ENCODE measurements at regions not wholly inside any gene's neighbourhood (a gene's known extent, or its start where the extent isn't known, plus 50 kb on each side); places are given as distances from the start of the nearest gene placed in this dataset.

DNA sequence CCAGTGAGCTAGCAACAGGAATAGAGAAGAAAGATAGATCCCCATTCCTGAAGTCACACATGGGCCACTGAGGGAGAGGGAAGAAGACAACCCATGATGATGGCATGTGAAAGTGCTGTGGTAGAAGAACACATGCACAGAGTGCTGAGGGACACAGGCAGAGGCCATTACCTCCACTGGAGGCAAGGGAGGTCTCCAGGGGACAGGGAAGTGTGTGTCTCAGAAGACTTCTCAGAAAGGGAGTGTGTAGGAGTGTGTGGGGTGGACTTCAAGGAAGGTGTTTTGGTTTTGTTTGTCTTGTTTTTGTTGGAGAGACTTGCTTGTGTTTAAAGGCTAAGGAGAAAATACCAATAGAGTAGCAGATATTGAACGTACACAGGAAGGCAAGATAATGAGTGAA, 77.0 kb upstream of the SMARCA2 start:
- no peak for DNase-seq

DNA sequence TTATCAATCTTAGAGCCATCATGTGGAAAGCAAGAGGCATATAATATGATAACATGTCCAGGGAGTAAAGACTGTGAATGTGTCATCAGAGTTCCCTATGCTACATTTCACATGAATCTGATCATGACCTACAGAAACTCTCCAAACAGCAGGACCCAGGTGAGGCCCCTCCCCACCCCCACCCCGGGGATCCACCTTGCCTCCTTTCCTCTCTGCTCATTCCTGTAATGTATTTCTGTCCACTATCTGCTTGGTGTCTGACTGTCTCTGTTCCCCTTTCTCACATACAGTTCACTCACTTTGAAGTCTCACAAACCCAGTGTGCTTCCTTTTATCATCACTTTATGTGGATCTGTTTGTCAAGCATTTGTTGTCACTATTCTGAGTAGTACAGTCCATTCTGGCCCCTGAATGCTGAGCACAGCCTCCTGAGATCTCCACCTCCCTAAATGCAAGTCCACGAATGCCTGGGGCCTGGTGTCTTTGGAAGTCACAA, 76.4 kb upstream of the SMARCA2 start:
- no peak for DNase-seq

DNA sequence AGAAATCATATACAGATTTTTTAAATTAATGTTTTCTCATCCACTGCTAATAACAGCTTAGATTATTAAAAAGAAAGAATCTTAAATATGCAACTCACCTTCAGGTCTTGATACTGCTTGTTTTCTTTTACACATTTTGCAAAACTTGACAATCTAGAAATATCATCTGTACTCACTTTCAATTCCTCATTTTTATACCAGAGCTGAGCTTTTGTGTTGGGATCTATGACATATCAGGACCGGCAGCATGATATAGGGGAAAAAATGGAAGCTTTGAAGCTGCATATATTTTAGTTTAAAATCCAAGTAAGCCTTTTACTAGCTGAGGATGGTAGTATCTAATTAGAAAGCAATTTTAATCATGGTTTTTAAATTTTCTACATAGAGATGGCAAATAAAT, 75.7 kb upstream of the SMARCA2 start:
- DNase-seq, result no peak

DNA sequence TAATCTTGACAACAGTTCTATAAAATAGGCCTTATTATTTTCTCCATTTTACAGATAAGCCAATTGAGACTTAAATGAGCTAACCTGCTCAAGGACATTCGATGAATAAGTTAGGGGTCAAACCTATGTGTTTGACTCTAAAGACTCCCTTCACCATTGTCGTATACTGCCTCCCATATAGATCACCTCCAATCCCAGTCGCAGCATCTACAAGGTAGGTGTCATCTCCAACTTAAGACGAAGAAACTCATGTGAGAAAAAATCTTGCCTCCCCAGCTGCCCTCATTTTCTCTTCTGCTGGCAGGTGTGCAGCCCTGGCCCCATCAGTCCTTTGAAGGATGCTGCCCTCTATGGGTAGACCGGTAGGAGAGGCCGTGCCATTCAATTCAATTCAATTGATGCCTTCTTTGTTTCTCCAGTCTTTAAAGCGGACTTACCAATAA, 75.2 kb upstream of the SMARCA2 start:
- DNase-seq, result peak in 3 of 5 experiments; percentile 5 to 60 (median 8)

DNA sequence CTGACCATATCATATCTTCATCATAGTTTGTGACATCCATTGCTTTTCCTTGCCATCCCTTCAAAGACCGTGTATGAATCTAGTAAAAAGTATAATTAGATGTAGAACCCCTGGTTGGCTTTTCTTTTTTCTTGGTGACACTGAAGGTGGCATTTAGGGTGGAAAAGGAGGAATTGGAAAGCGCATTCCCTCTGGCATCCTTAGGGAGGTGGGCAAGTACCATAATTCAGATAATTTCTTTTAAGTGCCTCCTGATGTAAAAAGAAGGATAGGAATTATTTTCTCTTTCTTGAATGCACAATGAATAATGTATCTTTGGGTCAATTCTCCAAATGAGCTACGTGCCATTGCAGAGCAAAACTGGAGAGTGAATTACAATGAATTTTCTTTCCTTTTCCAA, 73.2 kb upstream of the SMARCA2 start:
- DNase-seq, result no peak

DNA sequence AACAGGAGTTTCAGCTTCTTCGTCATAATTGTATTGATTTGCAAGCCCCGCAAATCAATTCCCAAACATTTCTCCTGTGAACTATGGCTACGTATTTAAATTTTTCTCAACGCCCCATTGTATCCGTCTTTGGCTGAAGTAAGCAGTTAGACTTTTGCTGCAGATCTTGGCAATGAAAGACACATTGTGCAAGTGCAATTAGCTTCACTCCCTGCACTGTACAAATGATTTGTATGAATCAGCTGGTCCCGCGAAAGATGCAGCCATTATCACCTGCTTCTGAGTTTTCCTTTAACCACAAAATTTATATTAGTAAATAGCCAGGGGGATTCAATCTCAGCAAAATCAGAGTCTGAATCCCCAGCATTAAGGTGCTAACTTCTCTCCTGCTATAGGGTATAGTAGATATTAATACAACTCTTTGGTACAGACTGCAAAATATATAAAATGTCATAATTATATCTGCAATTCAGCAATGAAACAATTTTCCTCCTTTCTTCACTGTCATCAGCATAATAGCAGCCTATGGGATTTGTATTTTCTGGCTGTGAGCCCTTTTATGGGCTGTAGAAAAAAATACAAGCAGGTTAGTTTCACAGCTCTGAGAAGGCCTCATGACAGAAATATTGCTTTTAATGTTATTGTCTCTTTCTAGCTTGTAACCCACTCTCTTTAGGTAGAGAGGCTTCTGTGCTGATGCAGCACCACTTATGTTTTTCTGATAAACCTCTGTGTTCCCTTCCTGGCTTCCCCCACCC, 68.4 kb upstream of the SMARCA2 start:
- DNase-seq, result no peak

DNA sequence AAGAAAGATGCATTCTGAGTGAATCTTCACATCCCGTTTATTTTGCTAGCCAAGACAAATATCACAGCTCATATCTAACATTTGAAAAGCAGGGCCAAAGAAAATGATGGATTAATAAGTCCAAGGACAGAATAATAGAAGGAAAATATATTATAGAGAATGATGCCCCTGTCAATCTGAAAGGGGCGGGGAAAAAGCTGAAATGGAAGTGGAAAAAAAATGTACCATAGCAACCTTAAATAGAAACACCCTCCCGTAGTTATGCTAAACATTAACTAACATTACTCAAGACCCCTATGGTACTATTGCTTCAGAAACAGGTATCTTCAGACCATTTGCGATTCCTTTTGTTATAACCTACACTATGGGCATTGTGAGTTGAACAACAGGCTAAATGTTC, 67.7 kb upstream of the SMARCA2 start:
- no peak for DNase-seq

DNA sequence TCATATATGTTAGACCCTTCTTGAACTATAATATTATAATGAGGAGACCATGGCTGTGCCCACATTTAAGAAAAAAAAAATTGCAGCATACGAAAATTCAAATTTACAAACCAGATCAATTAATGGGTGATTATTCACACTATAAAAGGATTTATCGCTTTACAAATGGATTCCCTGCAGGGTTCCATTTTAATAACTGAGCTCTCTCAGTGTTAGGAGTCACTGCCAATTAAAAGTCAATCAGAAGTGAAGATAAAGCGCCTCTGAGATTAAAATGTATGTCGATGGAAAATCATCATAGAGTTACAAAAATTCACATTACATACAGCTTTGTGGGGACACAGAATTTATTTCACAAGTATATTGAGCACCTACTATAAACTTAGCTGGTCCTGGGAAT, 66.6 kb upstream of the SMARCA2 start:
- no peak for DNase-seq

DNA sequence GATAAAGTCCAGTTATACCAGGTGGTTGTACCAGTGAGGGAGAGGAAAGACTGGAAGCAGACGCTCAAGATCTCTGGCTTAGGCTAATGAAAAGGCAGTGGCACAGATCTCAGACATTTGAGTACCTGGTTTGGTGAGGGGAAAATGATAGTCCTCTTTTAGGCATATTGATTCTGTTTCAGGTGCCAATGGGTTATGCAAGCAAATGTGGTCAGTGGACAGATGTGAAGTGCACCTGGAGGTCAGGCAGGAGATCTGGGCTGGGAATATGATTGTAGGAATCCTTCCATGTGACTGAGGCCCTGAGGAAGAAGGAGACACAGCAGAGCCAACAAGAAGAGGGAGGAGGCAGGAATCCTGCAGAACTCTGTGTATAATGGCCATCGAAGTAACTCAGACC, 63.7 kb upstream of the SMARCA2 start:
- DNase-seq, result no peak

DNA sequence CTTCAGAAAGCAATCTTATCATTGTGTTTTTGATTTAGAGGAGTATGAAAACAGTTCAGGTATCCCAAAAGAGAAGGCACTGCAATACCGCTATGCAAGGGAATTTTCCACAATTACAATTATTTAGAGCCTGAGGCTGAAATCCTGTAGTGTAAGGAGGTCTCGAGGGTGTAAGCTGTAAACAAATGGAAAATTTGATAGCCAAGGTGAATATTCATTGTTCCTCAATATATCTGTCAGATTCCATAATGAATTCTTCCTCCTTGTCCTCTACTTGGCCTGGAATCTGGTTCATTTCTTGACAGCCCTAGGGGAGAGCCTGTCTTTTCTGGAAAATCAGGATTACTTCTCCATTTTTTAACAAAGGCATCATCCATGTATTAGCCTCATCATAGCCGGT, 63.1 kb upstream of the SMARCA2 start:
- no peak for DNase-seq

DNA sequence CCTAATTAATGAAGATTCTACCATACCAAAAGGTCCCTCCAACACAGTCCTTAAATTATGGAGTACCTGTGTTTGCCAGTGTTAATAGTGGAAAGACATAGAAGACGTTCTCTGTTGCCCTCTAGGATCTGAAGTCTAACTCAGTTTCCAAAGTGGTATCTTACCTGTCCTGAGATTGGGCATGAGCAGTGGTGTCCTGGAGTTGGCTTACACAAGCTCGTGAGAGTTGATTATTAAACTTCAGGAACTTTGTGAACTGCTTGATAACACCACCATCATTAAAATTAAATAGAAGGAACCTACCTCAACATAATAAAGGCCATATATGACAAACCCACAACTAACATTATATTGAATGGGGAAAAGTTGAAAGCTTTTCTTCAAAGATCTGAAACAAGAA, 60.9 kb upstream of the SMARCA2 start:
- no peak for DNase-seq

DNA sequence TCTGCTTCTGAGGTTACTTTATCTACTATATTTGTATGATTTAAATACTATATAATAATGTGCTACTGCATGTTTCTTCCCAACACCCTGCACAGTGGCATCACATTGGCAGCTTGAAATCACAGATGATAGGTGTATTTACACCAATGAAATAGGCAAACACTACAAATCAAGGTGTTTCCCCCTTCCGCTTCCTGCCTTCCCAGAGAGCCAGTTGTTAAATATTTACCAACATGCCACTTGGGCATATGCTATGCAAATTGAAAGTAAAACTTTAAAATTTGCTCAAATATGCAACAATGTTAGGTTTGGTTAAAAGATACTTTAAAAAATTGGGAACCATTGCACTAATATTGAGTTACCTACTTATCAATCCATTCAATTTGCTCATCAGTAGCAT, 58.2 kb upstream of the SMARCA2 start:
- no peak for DNase-seq

DNA sequence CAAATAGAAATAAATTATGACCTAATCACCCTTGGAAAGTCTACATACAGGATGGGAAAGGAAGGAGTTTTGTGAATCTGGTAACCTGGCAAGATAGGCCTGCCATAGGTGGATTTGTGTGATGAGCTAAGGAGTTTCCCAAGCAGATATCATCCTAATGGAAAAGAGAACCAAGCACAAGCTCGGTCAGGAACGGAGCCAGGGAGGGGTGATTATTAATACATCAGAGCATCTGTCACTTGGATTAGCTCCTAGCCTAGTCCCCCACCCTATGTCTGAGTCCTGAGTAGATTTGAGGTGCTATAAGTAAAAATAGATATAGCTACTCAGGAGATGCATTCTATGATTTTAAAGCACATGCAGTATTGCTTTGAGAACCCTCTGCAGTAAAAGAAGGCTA, 57.3 kb upstream of the SMARCA2 start:
- DNase-seq, result no peak

DNA sequence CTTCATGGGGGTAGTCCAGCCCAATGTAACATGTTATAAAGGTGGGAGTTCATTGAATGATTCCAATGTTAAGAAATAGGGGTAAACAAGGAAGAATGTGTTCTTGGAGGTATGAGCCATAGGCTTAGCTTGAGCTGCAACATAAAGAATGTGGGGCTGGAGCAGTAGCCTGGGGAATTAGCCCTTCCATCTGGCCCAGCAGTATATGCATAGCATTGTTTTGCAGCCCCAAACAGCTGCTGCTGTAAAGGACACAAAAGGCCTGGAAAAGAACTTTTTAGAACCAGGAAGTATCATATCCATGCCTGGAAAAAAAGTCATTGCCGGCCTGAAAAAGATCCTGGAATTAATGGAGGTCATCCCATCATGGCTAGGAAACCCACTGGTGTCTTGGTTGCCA, 55.8 kb upstream of the SMARCA2 start:
- DNase-seq, result no peak

DNA sequence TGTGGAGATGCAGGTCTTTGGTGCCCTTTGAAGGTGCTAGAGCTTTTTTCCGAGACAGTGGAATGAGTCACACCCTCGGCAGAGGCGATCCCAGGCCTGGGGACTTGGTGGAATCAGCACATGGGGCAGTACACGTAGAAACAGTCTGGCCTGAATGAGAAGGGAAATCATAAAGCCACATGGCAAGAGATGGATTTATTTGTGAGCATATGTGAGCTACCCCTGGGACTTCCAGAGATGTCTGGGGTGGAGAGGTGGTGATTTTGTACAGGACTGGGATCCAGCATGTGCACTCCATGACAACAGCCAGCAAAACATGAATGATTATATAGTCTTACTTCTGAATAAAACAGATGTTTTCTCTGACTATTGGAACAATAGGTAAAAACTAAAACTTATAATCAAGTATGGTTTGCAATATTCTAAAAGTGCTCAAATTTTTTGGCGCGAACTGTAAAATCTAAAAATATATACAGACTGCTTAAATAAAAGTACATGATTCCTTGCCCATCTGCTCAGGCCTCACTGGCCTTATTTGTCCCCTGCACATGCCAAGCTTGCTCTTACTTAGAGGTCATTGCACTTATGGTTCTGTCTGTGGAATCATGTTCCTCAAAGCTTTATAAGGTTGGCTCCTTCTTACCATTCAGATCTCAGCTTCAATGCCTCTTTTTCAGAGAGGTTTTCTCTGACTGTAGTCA, 54.7 kb upstream of the SMARCA2 start:
- DNase-seq, result no peak

DNA sequence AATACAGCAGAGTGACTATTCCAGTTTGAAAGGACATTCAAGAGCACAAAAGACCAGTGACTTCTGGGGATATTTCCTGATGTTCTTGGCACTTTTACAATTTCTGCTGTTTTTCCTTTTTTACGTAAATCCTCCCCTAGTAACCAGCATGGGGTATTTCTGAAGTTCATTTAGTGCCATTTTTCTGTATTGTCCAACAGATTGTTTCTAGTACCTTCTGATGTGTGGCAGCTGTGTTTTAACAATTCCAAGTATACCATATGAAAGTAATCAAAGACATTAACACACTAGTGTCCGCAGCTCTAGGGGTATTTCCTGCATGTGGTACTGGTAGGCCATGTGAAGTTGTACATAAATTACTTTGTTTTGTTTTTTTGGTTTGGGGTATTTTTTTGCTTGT, 53.0 kb upstream of the SMARCA2 start:
- DNase-seq, result no peak

DNA sequence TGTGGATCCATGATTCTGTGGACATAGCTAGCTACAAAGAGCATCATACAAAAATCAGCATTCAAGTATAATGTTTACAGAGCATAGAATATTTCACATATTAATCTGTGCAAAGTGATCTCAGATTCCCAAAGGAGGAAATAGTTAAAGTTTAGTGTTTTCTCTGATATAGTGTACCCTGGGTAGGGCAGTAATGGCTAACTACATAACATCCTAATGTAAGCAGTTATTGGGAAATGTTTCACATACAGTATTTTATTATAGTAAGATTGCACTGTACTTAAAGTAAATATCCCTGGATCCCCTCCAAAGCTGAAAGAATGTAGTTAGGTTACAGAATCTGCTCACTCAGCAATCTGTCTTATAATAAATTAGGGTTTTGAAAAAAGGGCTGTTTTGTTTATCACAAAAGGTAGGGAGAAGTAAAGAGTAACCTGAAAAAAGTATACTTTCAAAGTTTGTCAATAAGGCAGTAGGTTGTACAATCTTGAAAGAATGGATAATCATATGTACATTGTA, 52.5 kb upstream of the SMARCA2 start:
- no peak for DNase-seq

DNA sequence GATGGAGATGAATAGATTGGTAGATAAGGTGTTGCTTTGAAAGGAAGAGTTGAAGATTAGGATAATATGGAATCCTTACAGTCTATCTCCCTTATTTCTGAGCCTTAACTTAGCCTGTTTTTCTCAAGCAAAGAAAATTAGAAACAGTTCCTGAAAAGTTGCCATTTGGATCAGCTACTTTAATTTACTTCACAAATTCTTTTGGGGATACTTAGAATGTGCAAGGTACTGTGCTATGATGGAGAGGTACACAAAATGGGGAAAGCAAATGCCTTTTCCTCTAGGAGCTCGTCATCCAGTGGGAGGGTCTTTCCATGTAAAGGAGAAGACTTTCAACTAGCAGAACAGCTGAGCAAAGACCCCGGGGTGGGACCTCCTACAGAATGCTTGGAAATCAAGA, 51.1 kb upstream of the SMARCA2 start:
- DNase-seq, result no peak

All from T-helper 2 cell (primary cell).